C4-2B (cell line): ENCODE measurements at regions not wholly inside any gene's neighbourhood (a gene's known extent, or its start where the extent isn't known, plus 50 kb on each side); places are given as distances from the start of the nearest gene placed in this dataset.

ENCODE experiments used
- ZFX ChIP-seq: fragments of 450-650 bp; IDR thresholded peaks from 2 replicates; pipeline ENCODE4 v1.6.1; 2017
- TF ChIP-seq, protein P1 (sequence below): fragments of 450-650 bp; conservative IDR thresholded peaks from 2 replicates; pipeline ENCODE4 v1.5.1; 2017; ENCODE audit warnings: mild to moderate bottlenecking

DNA sequence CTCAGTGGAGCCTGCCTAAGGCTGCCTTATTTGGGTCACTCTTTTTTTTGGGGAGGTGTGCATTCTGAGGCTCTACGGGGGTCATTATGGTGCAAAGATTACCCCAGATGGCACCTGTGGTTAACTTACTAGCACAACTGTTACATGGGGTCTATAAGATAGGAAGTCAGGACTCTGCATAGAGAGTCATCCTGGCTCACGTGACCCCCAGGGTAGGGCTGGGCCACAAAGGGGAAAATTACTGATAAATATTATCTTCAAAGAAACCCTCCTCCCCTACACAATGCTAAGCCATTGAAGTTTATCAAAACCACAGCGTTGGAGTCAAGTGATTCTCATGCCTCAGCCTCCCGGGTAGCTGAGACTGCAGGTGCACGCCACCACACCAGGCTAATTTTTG lies 397.1 kb downstream of the MN1 start:
- TF ChIP-seq, protein P1, sequence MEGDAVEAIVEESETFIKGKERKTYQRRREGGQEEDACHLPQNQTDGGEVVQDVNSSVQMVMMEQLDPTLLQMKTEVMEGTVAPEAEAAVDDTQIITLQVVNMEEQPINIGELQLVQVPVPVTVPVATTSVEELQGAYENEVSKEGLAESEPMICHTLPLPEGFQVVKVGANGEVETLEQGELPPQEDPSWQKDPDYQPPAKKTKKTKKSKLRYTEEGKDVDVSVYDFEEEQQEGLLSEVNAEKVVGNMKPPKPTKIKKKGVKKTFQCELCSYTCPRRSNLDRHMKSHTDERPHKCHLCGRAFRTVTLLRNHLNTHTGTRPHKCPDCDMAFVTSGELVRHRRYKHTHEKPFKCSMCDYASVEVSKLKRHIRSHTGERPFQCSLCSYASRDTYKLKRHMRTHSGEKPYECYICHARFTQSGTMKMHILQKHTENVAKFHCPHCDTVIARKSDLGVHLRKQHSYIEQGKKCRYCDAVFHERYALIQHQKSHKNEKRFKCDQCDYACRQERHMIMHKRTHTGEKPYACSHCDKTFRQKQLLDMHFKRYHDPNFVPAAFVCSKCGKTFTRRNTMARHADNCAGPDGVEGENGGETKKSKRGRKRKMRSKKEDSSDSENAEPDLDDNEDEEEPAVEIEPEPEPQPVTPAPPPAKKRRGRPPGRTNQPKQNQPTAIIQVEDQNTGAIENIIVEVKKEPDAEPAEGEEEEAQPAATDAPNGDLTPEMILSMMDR: no peak
- no peak for TF ChIP-seq ZFX
